H9 (cell line): ENCODE measurements at regions not wholly inside any gene's neighbourhood (a gene's known extent, or its start where the extent isn't known, plus 50 kb on each side); places are given as distances from the start of the nearest gene placed in this dataset.

ENCODE experiments used
- DNase-seq: peaks from one replicate; pipeline ENCODE4 v3.0.0-alpha.2; 2017
- H2AFZ ChIP-seq: one replicate; pipeline ENCODE4 v1.6.1; 2013; ENCODE audit warnings: mild to moderate bottlenecking, low read length, control low read depth, moderate library complexity
- H2AK5ac ChIP-seq: 2 replicates; pipeline ENCODE4 v1.6.1; 2013; ENCODE audit warnings: low read length, control low read depth, mixed read lengths; ENCODE audit not compliant: insufficient read length
- H2BK120ac ChIP-seq: one replicate; pipeline ENCODE4 v1.6.1; 2013; ENCODE audit warnings: low read depth, mild to moderate bottlenecking, low read length, control low read depth, inconsistent platforms; ENCODE audit not compliant: poor library complexity, severe bottlenecking
- H2BK12ac ChIP-seq: 2 replicates; pipeline ENCODE4 v1.6.1; 2013; ENCODE audit warnings: low read length, control low read depth, mixed read lengths, low read depth; ENCODE audit not compliant: insufficient read length
- H2BK15ac ChIP-seq: 2 replicates; pipeline ENCODE4 v1.6.1; 2013; ENCODE audit warnings: low read depth, low read length, control low read depth
- H2BK20ac ChIP-seq: one replicate; pipeline ENCODE4 v1.6.1; 2013; ENCODE audit warnings: low read depth, mild to moderate bottlenecking, low read length, control low read depth, inconsistent platforms; ENCODE audit not compliant: poor library complexity, severe bottlenecking
- H2BK5ac ChIP-seq: 2 replicates; pipeline ENCODE4 v1.6.1; 2013; ENCODE audit warnings: low read length, control low read depth, mixed read lengths; ENCODE audit not compliant: insufficient read length
- H3K14ac ChIP-seq: 2 replicates; pipeline ENCODE4 v1.6.1; 2013; ENCODE audit warnings: low read length, control low read depth; ENCODE audit not compliant: insufficient read depth
- H3K18ac ChIP-seq: 2 replicates; pipeline ENCODE4 v1.6.1; 2013; ENCODE audit warnings: low read depth, mild to moderate bottlenecking, mixed read lengths, low read length, control low read depth; ENCODE audit not compliant: insufficient read length
- H3K23ac ChIP-seq: 2 replicates; pipeline ENCODE4 v1.6.1; 2013; ENCODE audit warnings: low read length, control low read depth, mixed read lengths, low read depth; ENCODE audit not compliant: insufficient read length
- H3K23me2 ChIP-seq: 2 replicates; pipeline ENCODE4 v1.6.1; 2013; ENCODE audit warnings: low read depth, mild to moderate bottlenecking, mixed read lengths, low read length, control low read depth; ENCODE audit not compliant: insufficient read length, poor library complexity, severe bottlenecking
- H3K27ac ChIP-seq: 2 replicates; pipeline ENCODE4 v1.5.1; 2013; ENCODE audit warnings: low read length, control low read depth, mixed read lengths, low read depth; ENCODE audit not compliant: insufficient read length
- H3K27me3 ChIP-seq: 2 replicates; pipeline ENCODE4 v1.6.1; 2013; ENCODE audit warnings: low read length, control low read depth, inconsistent platforms; ENCODE audit not compliant: insufficient read depth
- H3K4ac ChIP-seq: 2 replicates; pipeline ENCODE4 v1.6.1; 2013; ENCODE audit warnings: low read depth, mild to moderate bottlenecking, control low read depth, inconsistent platforms, low read length, moderate library complexity
- H3K4me1 ChIP-seq: 2 replicates; pipeline ENCODE4 v1.6.1; 2013; ENCODE audit warnings: low read length, control low read depth, inconsistent platforms; ENCODE audit not compliant: insufficient read depth
- H3K4me2 ChIP-seq: 2 replicates; pipeline ENCODE4 v1.6.1; 2013; ENCODE audit warnings: low read length, control low read depth, mixed read lengths; ENCODE audit not compliant: insufficient read length, insufficient read depth
- H3K56ac ChIP-seq: 2 replicates; pipeline ENCODE4 v1.6.1; 2013; ENCODE audit warnings: low read depth, mild to moderate bottlenecking, mixed read lengths, low read length, control low read depth; ENCODE audit not compliant: insufficient read length
- H3K79me1 ChIP-seq: 2 replicates; pipeline ENCODE4 v1.6.1; 2013; ENCODE audit warnings: low read depth, mild to moderate bottlenecking, moderate library complexity, low read length, control low read depth, inconsistent platforms; ENCODE audit not compliant: insufficient read depth, poor library complexity, severe bottlenecking
- H3K79me2 ChIP-seq: 2 replicates; pipeline ENCODE4 v1.6.1; 2013; ENCODE audit warnings: low read length, control low read depth, inconsistent platforms; ENCODE audit not compliant: insufficient read depth
- H3K9ac ChIP-seq: 2 replicates; pipeline ENCODE4 v1.6.1; 2013; ENCODE audit warnings: low read length, control low read depth, mixed read lengths; ENCODE audit not compliant: insufficient read length; ENCODE audit errors: extremely low read depth
- H3K9me3 ChIP-seq: one replicate; pipeline ENCODE4 v1.6.1; 2013; ENCODE audit warnings: low read depth, low read length, inconsistent platforms; ENCODE audit not compliant: control insufficient read depth
- H3T11ph ChIP-seq: one replicate; pipeline ENCODE4 v1.6.1; 2013; ENCODE audit warnings: mild to moderate bottlenecking, low read length, control low read depth, inconsistent platforms
- H4K20me1 ChIP-seq: one replicate; pipeline ENCODE4 v1.6.1; 2013; ENCODE audit not compliant: control insufficient read depth, insufficient read length, insufficient read depth
- H4K5ac ChIP-seq: 2 replicates; pipeline ENCODE4 v1.6.1; 2013; ENCODE audit warnings: low read depth, mild to moderate bottlenecking, mixed read lengths, low read length, control low read depth; ENCODE audit not compliant: insufficient read length
- H4K8ac ChIP-seq: replicated peaks from 2 replicates; pipeline ENCODE4 v1.6.1; 2013; ENCODE audit warnings: low read length, control low read depth, mixed read lengths, low read depth; ENCODE audit not compliant: insufficient read length
- H4K91ac ChIP-seq: 2 replicates; pipeline ENCODE4 v1.6.1; 2013; ENCODE audit warnings: low read depth, mild to moderate bottlenecking, moderate library complexity, mixed read lengths, low read length, control low read depth; ENCODE audit not compliant: insufficient read length
- H3K27ac Mint-ChIP-seq, 3 experiments: 2 replicates in 2 of 3; 3 replicates in 1 of 3; pipeline ENCODE4 v1.8.0; 2020 to 2021; ENCODE audit warnings: mixed read lengths in 3 of 3, mild to moderate bottlenecking in 1 of 3, moderate library complexity in 1 of 3
- H3K27me3 Mint-ChIP-seq: 2 replicates; pipeline ENCODE4 v1.8.0; 2021; ENCODE audit warnings: low read depth, mild to moderate bottlenecking, moderate library complexity, mixed read lengths
- H3K36me3 Mint-ChIP-seq, 3 experiments: 2 replicates in 2 of 3; 3 replicates in 1 of 3; pipeline ENCODE4 v1.8.0; 2020 to 2021; ENCODE audit warnings: low read depth in 3 of 3, mixed read lengths in 3 of 3; ENCODE audit not compliant: insufficient read depth in 1 of 3
- H3K4me1 Mint-ChIP-seq, 2 experiments: 2 replicates each; pipeline ENCODE4 v1.8.0; 2020; ENCODE audit warnings: mixed read lengths in 2 of 2
- H3K4me3 Mint-ChIP-seq, 2 experiments: 2 replicates in 1 of 2; 3 replicates in 1 of 2; pipeline ENCODE4 v1.8.0; 2020 to 2021; ENCODE audit warnings: mild to moderate bottlenecking in 2 of 2, mixed read lengths in 2 of 2, moderate library complexity in 1 of 2
- H3K9me3 Mint-ChIP-seq, 2 experiments: 2 replicates in 1 of 2; 3 replicates in 1 of 2; pipeline ENCODE4 v1.8.0; 2020; ENCODE audit warnings: mild to moderate bottlenecking in 2 of 2, mixed read lengths in 2 of 2, moderate library complexity in 1 of 2
- CTCF ChIP-seq: fragments of 200-600 bp; sonication (generic); conservative IDR thresholded peaks from 3 replicates; pipeline ENCODE4 v1.8.0; 2021; ENCODE audit warnings: antibody characterized with exemption, mild to moderate bottlenecking
- WGBS: extraction: QIAGEN DNeasy Blood & Tissue Kit; methylation state at CpG from one replicate; pipeline ENCODE4 v1.1.7; 2013; ENCODE audit warnings: missing lambda C conversion rate, low lambda C conversion rate, mixed read lengths; ENCODE audit not compliant: insufficient read length; ENCODE audit errors: extremely low coverage; 5-methylcytosine and 5-hydroxymethylcytosine counted together

GRCh38 chr1:193533853-193534252 lies 347.4 kb upstream of the B3GALT2 start:
- no peak overlapping the region for H3K14ac ChIP-seq

More at GRCh38 chr1:193533853-193534252, 347.4 kb upstream of the B3GALT2 start:
- H3K27me3 ChIP-seq, result no peaks in the 10 kb centered on the region
- H3T11ph ChIP-seq, result no peak overlapping the region
- H3K79me2 ChIP-seq, result no peaks in the 10 kb centered on the region
- H2BK12ac ChIP-seq, result no peak overlapping the region
- H3K4me1 ChIP-seq, result no peaks in the 10 kb centered on the region; the same call in 1 of the 2 replicates
- no peaks in the 10 kb centered on the region for H4K20me1 ChIP-seq
- H3K4me3 Mint-ChIP-seq, result no peak overlapping the region
- H2BK120ac ChIP-seq, result no peak overlapping the region
- H4K5ac ChIP-seq, result no peak overlapping the region
- no peak overlapping the region for H4K91ac ChIP-seq
- H3K4ac ChIP-seq, result no peak overlapping the region
- no peaks in the 10 kb centered on the region for H3K36me3 Mint-ChIP-seq
- H3K27ac Mint-ChIP-seq, result no peak overlapping the region
- H3K9ac ChIP-seq, result no peak overlapping the region
- H2BK20ac ChIP-seq, result no peak overlapping the region
- no peak for TF ChIP-seq CTCF
- no peak overlapping the region for H4K8ac ChIP-seq
- peaks cover 5% of the 10 kb centered on the region in 2 experiments for H3K4me1 Mint-ChIP-seq
- H2BK5ac ChIP-seq, result no peak overlapping the region
- H3K56ac ChIP-seq, result no peak overlapping the region
- no peaks in the 10 kb centered on the region for H3K9me3 Mint-ChIP-seq
- no CpG with 5 or more reads among the region's 6 CpGs for WGBS
- no peak overlapping the region for H3K27ac ChIP-seq
- no peak for DNase-seq
- H2AK5ac ChIP-seq, result no peak overlapping the region
- H3K23ac ChIP-seq, result no peak overlapping the region
- no peak overlapping the region for H2AFZ ChIP-seq
- H3K23me2 ChIP-seq, result no peaks in the 10 kb centered on the region
- no peaks in the 10 kb centered on the region for H3K9me3 ChIP-seq
- H2BK15ac ChIP-seq, result no peak overlapping the region
- H3K27me3 Mint-ChIP-seq, result no peaks in the 10 kb centered on the region
- H3K18ac ChIP-seq, result no peak overlapping the region
- H3K4me2 ChIP-seq, result no peak overlapping the region
- H3K79me1 ChIP-seq, result no peaks in the 10 kb centered on the region
